ENCODE measurements at regions not wholly inside any gene's neighbourhood (a gene's known extent, or its start where the extent isn't known, plus 50 kb on each side); places are given as distances from the start of the nearest gene placed in this dataset.

- peak; percentile 58 for FAIRE-seq
- no peak for TF ChIP-seq TAF1 (IDR thresholded peaks at IDR 0.05; ENCODE audit: low read depth, low read length)
- TF ChIP-seq POU2F2 (IDR thresholded peaks at IDR 0.05; ENCODE audit: low read depth, low read length) = no peak
- no peak for TF ChIP-seq POLR2AphosphoS5 (IDR thresholded peaks at IDR 0.05; ENCODE audit: low read depth, low read length)
- no peak for TF ChIP-seq SPI1 (IDR thresholded peaks at IDR 0.05; ENCODE audit: low read depth, low read length)
- no peak for TF ChIP-seq POLR2A (IDR thresholded peaks at IDR 0.05; ENCODE audit: low read depth, low read length)
- no peak for TF ChIP-seq PAX5 (IDR thresholded peaks at IDR 0.05; ENCODE audit: insufficient read depth, low read length, severe bottlenecking)
- no peak for DNase-seq (ENCODE audit: insufficient read length, low spot score)
These were observed 75.5 kb upstream of the CLMN start for GRCh38 chr14:95395098-95395737.

GRCh38 chr14:95394297-95395097 lies 74.8 kb upstream of the CLMN start:
- TF ChIP-seq POLR2A (IDR thresholded peaks at IDR 0.05; ENCODE audit: low read depth, low read length) = no peak
- TF ChIP-seq PAX5 (IDR thresholded peaks at IDR 0.05; ENCODE audit: insufficient read depth, low read length, severe bottlenecking) = no peak
- FAIRE-seq (no peak), DNase-seq (ENCODE audit: insufficient read length, low spot score) (no peak)

GRCh38 chr14:95392841-95393240 lies 73.1 kb upstream of the CLMN start:
- DNase-seq (ENCODE audit: insufficient read length, low spot score) (no peak), FAIRE-seq (no peak)
- TF ChIP-seq TAF1 (IDR thresholded peaks at IDR 0.05; ENCODE audit: low read depth, low read length) (no peak), POU2F2 (IDR thresholded peaks at IDR 0.05; ENCODE audit: low read depth, low read length) (no peak)

- no peak for DNase-seq (ENCODE audit: insufficient read length, low spot score)
- FAIRE-seq = no peak
- TF ChIP-seq TAF1 (IDR thresholded peaks at IDR 0.05; ENCODE audit: low read depth, low read length) (no peak), POU2F2 (IDR thresholded peaks at IDR 0.05; ENCODE audit: low read depth, low read length) (no peak), PAX5 (IDR thresholded peaks at IDR 0.05; ENCODE audit: insufficient read depth, low read length, severe bottlenecking) (no peak), SPI1 (IDR thresholded peaks at IDR 0.05; ENCODE audit: low read depth, low read length) (no peak), POLR2AphosphoS5 (IDR thresholded peaks at IDR 0.05; ENCODE audit: low read depth, low read length) (no peak), POLR2A (IDR thresholded peaks at IDR 0.05; ENCODE audit: low read depth, low read length) (no peak)
These were observed 71.6 kb upstream of the CLMN start for GRCh38 chr14:95391331-95391730.

- TF ChIP-seq PAX5 (IDR thresholded peaks at IDR 0.05; ENCODE audit: insufficient read depth, low read length, severe bottlenecking) (no peak), SPI1 (IDR thresholded peaks at IDR 0.05; ENCODE audit: low read depth, low read length) (no peak), TAF1 (IDR thresholded peaks at IDR 0.05; ENCODE audit: low read depth, low read length) (no peak), POU2F2 (IDR thresholded peaks at IDR 0.05; ENCODE audit: low read depth, low read length) (no peak), POLR2AphosphoS5 (IDR thresholded peaks at IDR 0.05; ENCODE audit: low read depth, low read length) (no peak)
- DNase-seq (ENCODE audit: insufficient read length, low spot score) (no peak), FAIRE-seq (no peak)
These were observed 69.8 kb upstream of the CLMN start for GRCh38 chr14:95389471-95390011.

GRCh38 chr14:95388699-95389098 lies 69.0 kb upstream of the CLMN start:
- DNase-seq (ENCODE audit: insufficient read length, low spot score) (no peak), FAIRE-seq (no peak)
- no peak for TF ChIP-seq PAX5 (IDR thresholded peaks at IDR 0.05; ENCODE audit: insufficient read depth, low read length, severe bottlenecking)
- no peak for TF ChIP-seq POLR2AphosphoS5 (IDR thresholded peaks at IDR 0.05; ENCODE audit: low read depth, low read length)
- no peak for TF ChIP-seq SPI1 (IDR thresholded peaks at IDR 0.05; ENCODE audit: low read depth, low read length)
- TF ChIP-seq POLR2A (IDR thresholded peaks at IDR 0.05; ENCODE audit: low read depth, low read length) = no peak
- TF ChIP-seq POU2F2 (IDR thresholded peaks at IDR 0.05; ENCODE audit: low read depth, low read length) = no peak
- TF ChIP-seq TAF1 (IDR thresholded peaks at IDR 0.05; ENCODE audit: low read depth, low read length) = no peak

GRCh38 chr14:95387826-95388445 lies 68.2 kb upstream of the CLMN start:
- DNase-seq (ENCODE audit: insufficient read length, low spot score) (no peak), FAIRE-seq (no peak)
- TF ChIP-seq PAX5 (IDR thresholded peaks at IDR 0.05; ENCODE audit: insufficient read depth, low read length, severe bottlenecking) (no peak), POLR2AphosphoS5 (IDR thresholded peaks at IDR 0.05; ENCODE audit: low read depth, low read length) (no peak), POU2F2 (IDR thresholded peaks at IDR 0.05; ENCODE audit: low read depth, low read length) (no peak), TAF1 (IDR thresholded peaks at IDR 0.05; ENCODE audit: low read depth, low read length) (no peak), POLR2A (IDR thresholded peaks at IDR 0.05; ENCODE audit: low read depth, low read length) (no peak), SPI1 (IDR thresholded peaks at IDR 0.05; ENCODE audit: low read depth, low read length) (no peak)

GRCh38 chr14:95386536-95387095 lies 66.9 kb upstream of the CLMN start:
- TF ChIP-seq SPI1 (IDR thresholded peaks at IDR 0.05; ENCODE audit: low read depth, low read length) = no peak
- no peak for TF ChIP-seq PAX5 (IDR thresholded peaks at IDR 0.05; ENCODE audit: insufficient read depth, low read length, severe bottlenecking)
- no peak for TF ChIP-seq POLR2AphosphoS5 (IDR thresholded peaks at IDR 0.05; ENCODE audit: low read depth, low read length)
- TF ChIP-seq POLR2A (IDR thresholded peaks at IDR 0.05; ENCODE audit: low read depth, low read length) = no peak
- no peak for TF ChIP-seq POU2F2 (IDR thresholded peaks at IDR 0.05; ENCODE audit: low read depth, low read length)
- TF ChIP-seq TAF1 (IDR thresholded peaks at IDR 0.05; ENCODE audit: low read depth, low read length) = no peak
- no peak for FAIRE-seq

GRCh38 chr14:95385701-95386100 lies 66.0 kb upstream of the CLMN start:
- FAIRE-seq (no peak), DNase-seq (ENCODE audit: insufficient read length, low spot score) (no peak)
- no peak for TF ChIP-seq POU2F2 (IDR thresholded peaks at IDR 0.05; ENCODE audit: low read depth, low read length)
- TF ChIP-seq TAF1 (IDR thresholded peaks at IDR 0.05; ENCODE audit: low read depth, low read length) = no peak
- TF ChIP-seq POLR2AphosphoS5 (IDR thresholded peaks at IDR 0.05; ENCODE audit: low read depth, low read length) = no peak
- TF ChIP-seq PAX5 (IDR thresholded peaks at IDR 0.05; ENCODE audit: insufficient read depth, low read length, severe bottlenecking) = no peak
- TF ChIP-seq POLR2A (IDR thresholded peaks at IDR 0.05; ENCODE audit: low read depth, low read length) = no peak
- TF ChIP-seq SPI1 (IDR thresholded peaks at IDR 0.05; ENCODE audit: low read depth, low read length) = no peak

More at GRCh38 chr14:95386536-95387095, 66.9 kb upstream of the CLMN start:
- DNase-seq (ENCODE audit: insufficient read length, low spot score) = no peak
